ENCODE measurements at regions not wholly inside any gene's neighbourhood (a gene's known extent, or its start where the extent isn't known, plus 50 kb on each side); places are given as distances from the start of the nearest gene placed in this dataset.

- DNase-seq = no peak
- Histone ChIP-seq H3K27me3 (no peaks in the 10 kb centered on the region), H3K9me3 (no peaks in the 10 kb centered on the region), H3K27ac (no peak overlapping the region), H3K36me3 (no peaks in the 10 kb centered on the region), H3K4me3 (no peak overlapping the region), H3K4me1 (no peaks in the 10 kb centered on the region)
- TF ChIP-seq POLR2A (IDR thresholded peaks at IDR 0.05) = no peak
- TF ChIP-seq, protein P1, sequence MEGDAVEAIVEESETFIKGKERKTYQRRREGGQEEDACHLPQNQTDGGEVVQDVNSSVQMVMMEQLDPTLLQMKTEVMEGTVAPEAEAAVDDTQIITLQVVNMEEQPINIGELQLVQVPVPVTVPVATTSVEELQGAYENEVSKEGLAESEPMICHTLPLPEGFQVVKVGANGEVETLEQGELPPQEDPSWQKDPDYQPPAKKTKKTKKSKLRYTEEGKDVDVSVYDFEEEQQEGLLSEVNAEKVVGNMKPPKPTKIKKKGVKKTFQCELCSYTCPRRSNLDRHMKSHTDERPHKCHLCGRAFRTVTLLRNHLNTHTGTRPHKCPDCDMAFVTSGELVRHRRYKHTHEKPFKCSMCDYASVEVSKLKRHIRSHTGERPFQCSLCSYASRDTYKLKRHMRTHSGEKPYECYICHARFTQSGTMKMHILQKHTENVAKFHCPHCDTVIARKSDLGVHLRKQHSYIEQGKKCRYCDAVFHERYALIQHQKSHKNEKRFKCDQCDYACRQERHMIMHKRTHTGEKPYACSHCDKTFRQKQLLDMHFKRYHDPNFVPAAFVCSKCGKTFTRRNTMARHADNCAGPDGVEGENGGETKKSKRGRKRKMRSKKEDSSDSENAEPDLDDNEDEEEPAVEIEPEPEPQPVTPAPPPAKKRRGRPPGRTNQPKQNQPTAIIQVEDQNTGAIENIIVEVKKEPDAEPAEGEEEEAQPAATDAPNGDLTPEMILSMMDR (IDR thresholded peaks at IDR 0.05 in 4 of 5, conservative IDR thresholded peaks at IDR 0.05 in 1 of 5) = no peak
- in situ Hi-C loops (cut with MboI; ENCODE audit: low sequenced_read_pairs in 4 of 4) (no loop called here), intact Hi-C loops (cut with DNase I; ENCODE audit: low total_unique reads) (no loop called here)
- no peak for ATAC-seq
Measured at GRCh38 chr11:115566180-115566764, 62.1 kb upstream of the CADM1 start.

- in situ Hi-C loops (cut with MboI; ENCODE audit: low sequenced_read_pairs in 4 of 4) (no loop called here), intact Hi-C loops (cut with DNase I; ENCODE audit: low total_unique reads) (no loop called here)
- TF ChIP-seq, protein P1 (IDR thresholded peaks at IDR 0.05 in 4 of 5, conservative IDR thresholded peaks at IDR 0.05 in 1 of 5) = no peak
- TF ChIP-seq POLR2A (IDR thresholded peaks at IDR 0.05) = no peak
- H3K9me3 ChIP-seq = no peaks in the 10 kb centered on the region
- H3K4me1 ChIP-seq = no peaks in the 10 kb centered on the region
- H3K27ac ChIP-seq = no peak overlapping the region
- ATAC-seq = no peak
- no peak overlapping the region for H3K4me3 ChIP-seq
- no peak for DNase-seq
- no peaks in the 10 kb centered on the region for H3K36me3 ChIP-seq
- no peaks in the 10 kb centered on the region for H3K27me3 ChIP-seq
Measured at GRCh38 chr11:115564851-115565250, 60.6 kb upstream of the CADM1 start.

DNA sequence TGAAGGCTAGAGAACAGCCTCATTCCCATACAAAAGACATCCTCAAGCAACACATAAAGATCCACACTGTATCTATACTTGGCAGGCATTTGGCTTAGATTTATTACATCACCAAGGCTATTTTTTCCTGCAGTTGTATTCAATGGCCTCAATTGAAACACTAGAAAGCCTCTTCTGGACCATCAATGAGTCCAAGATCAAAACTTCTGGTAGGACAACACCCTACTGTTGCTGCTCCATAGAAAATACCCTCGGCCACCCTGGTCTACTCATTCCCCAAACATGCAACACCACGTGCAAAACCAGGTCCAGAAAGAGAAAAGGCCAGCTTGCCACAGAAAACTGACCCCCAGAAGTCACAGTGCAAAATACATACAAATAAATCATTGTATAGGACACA is 56.9 kb upstream of the CADM1 start:
- no peak for DNase-seq
- intact Hi-C loops (cut with DNase I; ENCODE audit: low total_unique reads) = no loop called here

GRCh38 chr11:115558635-115559034 is 54.4 kb upstream of the CADM1 start:
- Histone ChIP-seq H3K27ac (no peak overlapping the region), H3K36me3 (no peaks in the 10 kb centered on the region), H3K27me3 (no peaks in the 10 kb centered on the region), H3K4me1 (peaks cover 0 to 9% of the 10 kb centered on the region in 2 donors), H3K9me3 (no peaks in the 10 kb centered on the region), H3K4me3 (no peak overlapping the region)
- no peak for TF ChIP-seq POLR2A (IDR thresholded peaks at IDR 0.05)
- TF ChIP-seq, protein P1 (IDR thresholded peaks at IDR 0.05 in 4 of 5, conservative IDR thresholded peaks at IDR 0.05 in 1 of 5) = no peak
- in situ Hi-C loops (cut with MboI; ENCODE audit: low sequenced_read_pairs in 4 of 4) (no loop called here), intact Hi-C loops (cut with DNase I; ENCODE audit: low total_unique reads) (no loop called here)
- ATAC-seq = no peak
- DNase-seq = no peak

More for the DNA sequence above, 56.9 kb upstream of the CADM1 start:
- Histone ChIP-seq H3K27ac (no peak overlapping the region), H3K27me3 (no peaks in the 10 kb centered on the region), H3K9me3 (no peaks in the 10 kb centered on the region), H3K36me3 (no peaks in the 10 kb centered on the region), H3K4me1 (no peaks in the 10 kb centered on the region), H3K4me3 (no peak overlapping the region)
- no peak for ATAC-seq
- TF ChIP-seq, protein P1 (IDR thresholded peaks at IDR 0.05 in 4 of 5, conservative IDR thresholded peaks at IDR 0.05 in 1 of 5) = no peak
- no peak for TF ChIP-seq POLR2A (IDR thresholded peaks at IDR 0.05)
- in situ Hi-C loops (cut with MboI; ENCODE audit: low sequenced_read_pairs in 4 of 4) = no loop called here

GRCh38 chr11:115557681-115558080 is 53.5 kb upstream of the CADM1 start:
- Histone ChIP-seq H3K27me3 (no peaks in the 10 kb centered on the region), H3K4me3 (no peak overlapping the region), H3K36me3 (no peaks in the 10 kb centered on the region), H3K9me3 (no peaks in the 10 kb centered on the region), H3K4me1 (peaks cover 0 to 9% of the 10 kb centered on the region in 2 donors), H3K27ac (no peak overlapping the region)
- DNase-seq = no peak
- no peak for TF ChIP-seq POLR2A (IDR thresholded peaks at IDR 0.05)
- TF ChIP-seq, protein P1 (IDR thresholded peaks at IDR 0.05 in 4 of 5, conservative IDR thresholded peaks at IDR 0.05 in 1 of 5) = no peak
- intact Hi-C loops (cut with DNase I; ENCODE audit: low total_unique reads) (no loop called here), in situ Hi-C loops (cut with MboI; ENCODE audit: low sequenced_read_pairs in 4 of 4) (no loop called here)
- ATAC-seq = no peak

All from gastrocnemius medialis (tissue), 4 donors.